ENCODE measurements at regions not wholly inside any gene's neighbourhood (a gene's known extent, or its start where the extent isn't known, plus 50 kb on each side); places are given as distances from the start of the nearest gene placed in this dataset.

DNA sequence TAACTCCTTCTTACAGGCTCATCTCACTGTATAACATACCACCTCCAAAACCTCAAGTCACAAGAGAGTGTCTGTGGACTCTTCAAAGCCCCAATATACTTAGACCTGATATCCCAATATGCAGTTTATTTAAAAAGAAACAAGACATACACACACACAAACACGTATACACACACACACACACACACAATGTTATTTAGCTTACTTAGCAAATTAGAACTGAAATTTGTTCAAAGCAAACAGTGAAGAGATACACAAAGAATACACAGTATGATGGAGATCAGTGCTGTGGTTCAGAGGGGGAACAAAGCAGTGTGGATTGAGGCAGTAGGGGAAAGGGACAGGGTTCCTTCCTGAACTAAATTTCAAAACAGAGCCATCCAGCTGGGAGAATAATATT is 807.2 kb downstream of the IPMK start:
- TF ChIP-seq MTA3 (IDR thresholded peaks at IDR 0.05; ENCODE audit: borderline replicate concordance, low read length): no peak
- TF ChIP-seq USF1 (IDR thresholded peaks at IDR 0.05; ENCODE audit: borderline replicate concordance, extremely low read length, insufficient read depth, low read depth, low read length): no peak
- TF ChIP-seq, protein P1, sequence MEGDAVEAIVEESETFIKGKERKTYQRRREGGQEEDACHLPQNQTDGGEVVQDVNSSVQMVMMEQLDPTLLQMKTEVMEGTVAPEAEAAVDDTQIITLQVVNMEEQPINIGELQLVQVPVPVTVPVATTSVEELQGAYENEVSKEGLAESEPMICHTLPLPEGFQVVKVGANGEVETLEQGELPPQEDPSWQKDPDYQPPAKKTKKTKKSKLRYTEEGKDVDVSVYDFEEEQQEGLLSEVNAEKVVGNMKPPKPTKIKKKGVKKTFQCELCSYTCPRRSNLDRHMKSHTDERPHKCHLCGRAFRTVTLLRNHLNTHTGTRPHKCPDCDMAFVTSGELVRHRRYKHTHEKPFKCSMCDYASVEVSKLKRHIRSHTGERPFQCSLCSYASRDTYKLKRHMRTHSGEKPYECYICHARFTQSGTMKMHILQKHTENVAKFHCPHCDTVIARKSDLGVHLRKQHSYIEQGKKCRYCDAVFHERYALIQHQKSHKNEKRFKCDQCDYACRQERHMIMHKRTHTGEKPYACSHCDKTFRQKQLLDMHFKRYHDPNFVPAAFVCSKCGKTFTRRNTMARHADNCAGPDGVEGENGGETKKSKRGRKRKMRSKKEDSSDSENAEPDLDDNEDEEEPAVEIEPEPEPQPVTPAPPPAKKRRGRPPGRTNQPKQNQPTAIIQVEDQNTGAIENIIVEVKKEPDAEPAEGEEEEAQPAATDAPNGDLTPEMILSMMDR (IDR thresholded peaks at IDR 0.05 in 2 of 3, conservative IDR thresholded peaks at IDR 0.05 in 1 of 3; ENCODE audit: control insufficient read depth in 2 of 3, extremely low read depth in 1 of 3, insufficient read depth in 1 of 3, low read depth in 3 of 3, low read length in 3 of 3): no peak
- TF ChIP-seq, protein P2, sequence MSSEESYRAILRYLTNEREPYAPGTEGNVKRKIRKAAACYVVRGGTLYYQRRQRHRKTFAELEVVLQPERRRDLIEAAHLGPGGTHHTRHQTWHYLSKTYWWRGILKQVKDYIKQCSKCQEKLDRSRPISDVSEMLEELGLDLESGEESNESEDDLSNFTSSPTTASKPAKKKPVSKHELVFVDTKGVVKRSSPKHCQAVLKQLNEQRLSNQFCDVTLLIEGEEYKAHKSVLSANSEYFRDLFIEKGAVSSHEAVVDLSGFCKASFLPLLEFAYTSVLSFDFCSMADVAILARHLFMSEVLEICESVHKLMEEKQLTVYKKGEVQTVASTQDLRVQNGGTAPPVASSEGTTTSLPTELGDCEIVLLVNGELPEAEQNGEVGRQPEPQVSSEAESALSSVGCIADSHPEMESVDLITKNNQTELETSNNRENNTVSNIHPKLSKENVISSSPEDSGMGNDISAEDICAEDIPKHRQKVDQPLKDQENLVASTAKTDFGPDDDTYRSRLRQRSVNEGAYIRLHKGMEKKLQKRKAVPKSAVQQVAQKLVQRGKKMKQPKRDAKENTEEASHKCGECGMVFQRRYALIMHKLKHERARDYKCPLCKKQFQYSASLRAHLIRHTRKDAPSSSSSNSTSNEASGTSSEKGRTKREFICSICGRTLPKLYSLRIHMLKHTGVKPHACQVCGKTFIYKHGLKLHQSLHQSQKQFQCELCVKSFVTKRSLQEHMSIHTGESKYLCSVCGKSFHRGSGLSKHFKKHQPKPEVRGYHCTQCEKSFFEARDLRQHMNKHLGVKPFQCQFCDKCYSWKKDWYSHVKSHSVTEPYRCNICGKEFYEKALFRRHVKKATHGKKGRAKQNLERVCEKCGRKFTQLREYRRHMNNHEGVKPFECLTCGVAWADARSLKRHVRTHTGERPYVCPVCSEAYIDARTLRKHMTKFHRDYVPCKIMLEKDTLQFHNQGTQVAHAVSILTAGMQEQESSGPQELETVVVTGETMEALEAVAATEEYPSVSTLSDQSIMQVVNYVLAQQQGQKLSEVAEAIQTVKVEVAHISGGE (CRISPR knock-in tag; IDR thresholded peaks at IDR 0.05): no peak
- no peak for TF ChIP-seq STAT3 (IDR thresholded peaks at IDR 0.05; ENCODE audit: low read depth, low read length)
- TF ChIP-seq PAX8 (IDR thresholded peaks at IDR 0.05): no peak
- no peak for TF ChIP-seq POLR2A (IDR thresholded peaks at IDR 0.05; ENCODE audit: low read depth, low read length)
- TF ChIP-seq, protein P3, sequence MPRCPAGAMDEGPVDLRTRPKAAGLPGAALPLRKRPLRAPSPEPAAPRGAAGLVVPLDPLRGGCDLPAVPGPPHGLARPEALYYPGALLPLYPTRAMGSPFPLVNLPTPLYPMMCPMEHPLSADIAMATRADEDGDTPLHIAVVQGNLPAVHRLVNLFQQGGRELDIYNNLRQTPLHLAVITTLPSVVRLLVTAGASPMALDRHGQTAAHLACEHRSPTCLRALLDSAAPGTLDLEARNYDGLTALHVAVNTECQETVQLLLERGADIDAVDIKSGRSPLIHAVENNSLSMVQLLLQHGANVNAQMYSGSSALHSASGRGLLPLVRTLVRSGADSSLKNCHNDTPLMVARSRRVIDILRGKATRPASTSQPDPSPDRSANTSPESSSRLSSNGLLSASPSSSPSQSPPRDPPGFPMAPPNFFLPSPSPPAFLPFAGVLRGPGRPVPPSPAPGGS (IDR thresholded peaks at IDR 0.05; ENCODE audit: borderline replicate concordance, insufficient read depth, low read depth, low read length, poor library complexity, severe bottlenecking): no peak
- no peak for TF ChIP-seq SRF (IDR thresholded peaks at IDR 0.05; ENCODE audit: low read depth in 2 of 2, low read length in 2 of 2)
- no peak for TF ChIP-seq RFX5 (IDR thresholded peaks at IDR 0.05; ENCODE audit: low read depth, low read length)
- no peak for TF ChIP-seq CHD1 (IDR thresholded peaks at IDR 0.05; ENCODE audit: low read depth, low read length)
- no peak for TF ChIP-seq RCOR1 (conservative IDR thresholded peaks at IDR 0.05; ENCODE audit: low read depth, low read length)

Measured in GM12878 (cell line).